Activated effector memory CD4-positive, alpha-beta T cell treated with Interleukin-2 at 50 U/mL for 16 hours (primary cell): ENCODE measurements at regions not wholly inside any gene's neighbourhood (a gene's known extent, or its start where the extent isn't known, plus 50 kb on each side); places are given as distances from the start of the nearest gene placed in this dataset.
"Not testable (repeated sequence)": the region's sequence is repeated elsewhere in the genome, so short reads cannot be mapped to it uniquely, and the experiment has no call there.

Source experiments
- DNase-seq: peaks from one replicate; pipeline ENCODE4 v3.0.0-alpha.2; 2020

DNA sequence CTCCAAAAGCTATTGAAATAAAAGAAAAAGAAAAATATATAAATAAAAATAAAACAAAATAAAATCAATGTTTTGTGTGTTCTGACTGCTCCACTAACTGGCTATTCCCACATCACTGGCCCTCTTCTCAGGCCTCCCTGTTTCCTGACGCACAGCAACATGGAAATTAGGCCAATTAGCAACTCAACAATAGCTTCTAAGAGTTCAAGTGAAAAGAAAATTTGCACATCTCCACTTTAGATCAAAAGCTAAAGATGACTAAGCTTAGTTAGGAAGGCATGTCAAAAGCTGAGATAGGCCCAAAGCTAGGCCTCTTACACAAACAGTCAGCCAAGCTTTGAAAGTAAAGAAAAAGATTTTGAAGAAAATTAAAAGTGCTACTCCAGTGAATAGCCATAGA lies 200.8 kb downstream of the DUSP6 start:
- DNase-seq: no peak

- DNase-seq: not testable (repeated sequence)
Measured at GRCh38 chr12:89150789-89151188, 201.5 kb downstream of the DUSP6 start.

GRCh38 chr12:89140602-89141238 lies 211.6 kb downstream of the DUSP6 start:
- no peak for DNase-seq

GRCh38 chr12:89140141-89140540 lies 212.2 kb downstream of the DUSP6 start:
- no peak for DNase-seq

DNA sequence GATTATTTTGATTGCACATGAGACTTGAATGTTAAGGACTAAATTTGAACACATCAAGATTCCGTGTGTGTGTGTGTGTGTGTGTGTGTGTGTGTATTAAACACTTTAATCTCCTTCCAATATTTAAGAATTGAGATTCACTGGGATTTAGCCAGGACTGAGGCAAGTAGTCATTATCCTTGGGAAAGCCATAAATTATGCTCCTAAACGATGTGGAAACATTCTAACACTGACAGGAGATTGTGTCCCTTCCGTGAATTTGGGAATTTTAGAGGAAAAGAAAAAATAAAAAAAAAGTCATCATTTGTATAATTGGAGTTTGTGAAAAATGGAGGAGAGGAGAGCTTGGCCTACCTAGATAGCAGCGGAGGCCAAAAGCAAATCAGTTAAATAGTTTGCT lies 212.9 kb downstream of the DUSP6 start:
- DNase-seq: no peak

DNA sequence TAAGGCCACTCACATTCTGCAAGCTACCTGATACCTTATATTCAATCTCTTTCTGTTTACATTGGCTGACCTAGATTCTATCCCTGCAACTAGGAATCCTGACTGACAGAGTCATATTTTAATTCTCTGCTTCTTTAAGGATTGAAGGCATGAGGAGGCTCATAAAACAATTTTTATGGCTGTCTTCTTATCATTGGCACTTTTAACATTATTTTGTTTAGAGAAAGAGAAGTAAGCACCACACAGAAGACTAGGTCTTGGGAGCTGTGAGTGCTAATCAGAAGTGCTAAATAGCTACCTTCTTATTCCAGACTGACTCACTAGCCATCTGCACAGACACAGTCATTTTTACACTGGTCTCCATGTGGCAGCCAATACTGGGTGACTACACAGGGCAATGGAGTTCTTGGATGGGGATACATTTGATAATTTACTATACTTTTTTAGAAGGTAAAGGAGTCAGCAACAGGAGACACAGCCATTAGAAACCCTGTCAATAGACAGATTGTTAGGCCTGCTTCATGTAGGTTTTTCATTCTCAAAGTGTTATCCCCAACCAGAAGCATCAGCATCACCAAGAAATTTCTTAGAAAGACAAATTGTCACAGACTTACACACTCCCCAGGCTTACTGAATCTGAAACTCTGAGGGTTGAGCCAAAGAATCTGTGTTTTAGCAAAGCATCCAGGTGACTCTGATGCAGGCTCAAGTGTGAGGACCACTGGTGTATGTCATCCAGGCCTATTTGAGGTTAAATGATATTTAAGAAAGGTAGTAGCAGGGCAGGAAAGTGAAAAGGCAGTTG lies 214.1 kb downstream of the DUSP6 start:
- DNase-seq: no peak

DNA sequence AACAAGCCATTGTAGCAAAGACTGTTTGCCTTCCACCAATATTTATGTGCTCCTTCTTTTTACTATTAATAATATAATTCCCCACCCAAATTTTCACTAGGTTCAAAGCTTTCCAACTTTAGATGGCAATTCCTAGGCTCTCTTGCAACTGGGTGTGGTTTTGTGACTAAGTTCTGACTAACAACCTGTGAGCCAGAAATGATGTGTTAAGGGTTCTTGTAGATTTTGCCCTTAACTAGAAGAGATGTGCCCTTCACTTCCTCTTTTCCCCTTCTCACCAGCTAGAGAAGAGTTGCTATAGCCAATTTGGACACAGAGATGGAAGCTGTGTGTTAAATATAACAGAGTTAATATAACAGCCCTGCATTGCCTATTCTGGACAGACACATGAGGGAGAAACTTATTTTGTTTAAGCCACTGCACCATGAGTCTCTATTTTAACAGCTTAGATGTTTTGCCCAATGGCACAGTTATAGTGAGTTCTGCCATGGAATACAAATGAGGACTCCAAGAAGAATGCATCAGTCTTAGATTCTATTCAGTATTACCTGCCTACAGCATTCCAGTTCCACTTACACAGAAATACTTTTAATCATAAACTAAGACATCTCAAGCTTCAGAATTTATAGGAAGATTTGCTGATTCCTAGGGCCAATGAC lies 216.2 kb downstream of the DUSP6 start:
- DNase-seq: no peak

- DNase-seq: no peak
Measured at GRCh38 chr12:89134213-89134770, 218.0 kb downstream of the DUSP6 start.

GRCh38 chr12:89129167-89129870 lies 223.0 kb downstream of the DUSP6 start:
- DNase-seq: no peak

DNA sequence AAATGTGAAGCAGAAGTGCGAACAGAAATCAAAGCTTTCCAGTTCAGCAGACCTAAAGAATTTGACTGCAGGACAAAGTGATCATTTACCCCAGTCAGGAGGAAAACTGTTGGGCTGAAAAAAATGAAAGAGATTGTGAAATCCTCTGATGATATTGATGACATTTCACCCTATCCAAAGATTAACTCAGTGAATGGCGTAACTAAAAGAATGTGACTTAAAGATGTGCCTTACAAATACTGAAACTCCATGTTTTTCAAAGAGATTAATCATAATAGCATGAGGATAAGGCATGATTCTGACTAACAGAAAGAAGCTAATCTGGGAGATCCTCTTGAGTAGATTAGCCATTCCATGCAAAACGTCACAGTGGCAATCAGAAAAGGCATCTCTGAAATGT lies 225.6 kb downstream of the DUSP6 start:
- no peak for DNase-seq

- no peak for DNase-seq
Measured at GRCh38 chr12:89122852-89123251, 229.4 kb downstream of the DUSP6 start.

- DNase-seq: no peak
Measured at GRCh38 chr12:89117448-89118034, 234.8 kb downstream of the DUSP6 start.

DNA sequence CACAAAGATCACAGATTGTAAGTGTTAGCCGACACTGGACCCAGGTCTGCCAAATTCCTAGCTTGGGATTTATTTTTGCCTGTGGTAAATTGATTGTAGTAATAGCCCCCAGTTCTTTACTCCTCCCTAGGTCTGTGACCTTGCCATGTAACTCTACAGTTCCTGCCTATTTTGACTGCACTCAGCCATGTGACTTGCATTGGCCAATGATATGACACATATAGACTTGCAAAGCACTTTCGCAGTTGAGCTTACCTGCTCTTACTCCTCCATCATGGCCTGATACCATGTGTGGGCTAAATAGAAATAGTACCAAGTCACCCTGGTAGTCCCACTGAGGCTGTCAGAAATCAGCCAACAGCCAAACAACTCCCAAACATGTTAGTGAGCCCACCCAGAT lies 240.3 kb downstream of the DUSP6 start:
- DNase-seq: no peak

DNA sequence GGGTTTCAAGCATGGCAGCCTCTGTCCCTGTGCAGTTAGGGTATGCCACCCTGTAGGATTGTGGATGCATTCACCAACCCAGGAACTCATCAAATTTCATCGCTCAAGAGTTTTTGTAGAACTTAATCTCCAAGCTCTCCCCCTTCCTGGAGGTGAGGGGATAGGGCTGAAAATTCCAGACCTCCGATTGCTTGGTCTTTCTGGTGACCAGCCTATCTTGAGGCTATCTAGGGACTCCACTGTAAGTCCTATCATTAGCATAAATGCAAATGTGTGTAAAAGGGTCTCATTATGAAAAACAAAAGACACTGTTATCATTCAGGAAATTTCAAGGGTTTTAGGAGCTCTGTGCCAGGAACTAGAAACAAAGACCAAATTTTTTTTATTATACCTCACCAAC lies 244.0 kb downstream of the DUSP6 start:
- DNase-seq: no peak

DNA sequence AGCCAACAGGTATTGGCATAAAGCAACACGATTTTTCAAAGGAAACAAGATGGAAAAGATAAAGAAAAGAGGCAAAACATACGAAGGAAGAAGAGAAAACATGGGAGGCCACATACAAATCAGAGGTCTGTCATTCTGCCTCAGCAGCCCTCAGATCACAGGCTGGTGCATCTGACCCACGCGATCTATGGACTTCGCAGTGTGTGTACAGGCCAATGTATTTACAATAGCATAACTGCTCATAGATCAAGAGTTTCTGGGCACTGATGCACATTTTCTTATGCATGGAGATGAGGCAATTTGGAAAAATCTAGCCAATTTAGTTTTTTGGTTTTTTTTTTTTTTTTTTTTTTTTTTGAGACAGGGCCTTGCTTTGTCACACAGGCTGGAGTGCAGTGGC lies 245.4 kb downstream of the DUSP6 start:
- no peak for DNase-seq

DNA sequence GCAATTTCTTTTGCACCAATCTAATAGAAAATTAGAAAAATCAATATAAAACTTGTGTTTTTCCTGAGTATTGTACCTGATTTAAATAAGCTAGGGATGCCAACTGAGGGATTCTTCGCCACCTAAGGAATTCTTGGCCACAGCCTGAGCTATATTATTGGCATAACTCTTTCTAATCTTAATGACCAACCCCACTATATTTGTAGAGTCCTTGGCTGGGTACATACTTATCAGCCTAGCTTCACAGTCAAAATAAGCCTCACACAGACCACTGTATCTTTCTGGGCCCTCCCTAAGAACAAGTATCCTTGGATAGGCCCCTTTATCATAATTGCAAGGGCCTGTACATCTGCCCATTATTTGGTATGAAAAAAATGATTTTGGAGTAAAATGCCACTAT lies 247.1 kb downstream of the DUSP6 start:
- DNase-seq: no peak

- DNase-seq: no peak
Measured at GRCh38 chr12:89103831-89104230, 248.5 kb downstream of the DUSP6 start.

- no peak for DNase-seq
Measured at GRCh38 chr12:89101440-89101839, 250.9 kb downstream of the DUSP6 start.

DNA sequence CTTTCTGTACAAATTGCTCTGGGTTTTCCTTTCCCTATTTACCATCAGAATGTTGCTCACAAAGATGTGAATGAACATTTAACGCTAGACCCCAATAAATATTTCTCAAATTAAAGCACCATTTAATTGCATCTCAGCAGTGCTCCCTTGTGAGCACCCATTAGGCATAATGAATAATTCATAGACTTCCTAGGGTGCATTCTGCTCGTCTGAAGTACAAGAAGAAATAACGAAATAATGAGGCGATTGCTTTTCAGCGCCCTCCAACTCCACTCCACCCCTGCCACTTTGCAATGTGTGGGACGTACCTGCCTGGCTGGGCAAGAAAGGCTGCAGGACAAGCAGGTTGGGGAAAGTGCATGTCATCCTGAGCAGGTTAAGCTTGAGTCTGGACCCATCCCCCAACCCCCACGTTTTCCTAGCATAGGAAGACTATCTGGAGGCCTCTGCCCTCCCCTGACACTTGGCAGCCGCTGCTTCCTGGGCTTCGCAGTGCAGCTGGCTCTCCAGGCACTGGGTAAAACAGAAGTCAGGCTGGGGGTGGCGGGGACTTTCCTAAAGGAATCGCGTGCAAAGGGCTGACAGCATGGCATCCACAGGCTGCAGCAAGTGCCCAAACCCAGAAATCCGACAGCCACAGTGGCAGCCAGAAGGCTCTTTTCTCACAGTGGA lies 253.7 kb downstream of the DUSP6 start:
- DNase-seq: no peak

- DNase-seq: no peak
Measured at GRCh38 chr12:89092297-89092696, 260.0 kb downstream of the DUSP6 start.

GRCh38 chr12:89091293-89091841 lies 260.9 kb downstream of the DUSP6 start:
- no peak for DNase-seq

DNA sequence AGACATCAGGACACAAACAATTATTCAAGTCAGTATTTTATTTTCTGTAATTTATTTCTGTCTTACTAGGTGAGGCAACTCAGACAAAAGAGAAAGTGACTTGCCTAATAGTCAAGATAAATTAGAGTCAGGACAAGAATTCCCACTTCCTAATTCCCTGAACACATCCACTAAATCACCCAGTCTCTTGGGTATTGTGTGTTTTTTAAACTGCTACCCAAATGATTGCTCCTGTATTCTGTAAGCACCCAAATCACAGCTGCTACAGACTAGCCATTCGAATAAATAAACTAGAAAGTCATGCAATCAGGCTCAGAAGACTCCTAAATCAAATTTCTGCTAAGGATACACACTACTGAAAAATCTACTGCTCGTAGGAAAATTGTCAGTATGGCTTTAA lies 263.0 kb downstream of the DUSP6 start:
- no peak for DNase-seq
